DND-41 (cell line): ENCODE measurements at regions not wholly inside any gene's neighbourhood (a gene's known extent, or its start where the extent isn't known, plus 50 kb on each side); places are given as distances from the start of the nearest gene placed in this dataset.

Source experiments
- ATAC-seq: fragments of 200-7000 bp; cut with Tn5 transposase; 3 replicates; pipeline ENCODE4 v1.9.1; 2021; ENCODE audit warnings: low read depth; ENCODE audit not compliant: insufficient read depth
- DNase-seq: peaks from one replicate; pipeline ENCODE4 v3.0.0-alpha.2; 2020
- H2AFZ ChIP-seq: 2 replicates; pipeline ENCODE4 v1.6.0; 2012; ENCODE audit warnings: low read depth, low read length
- H3K27ac ChIP-seq: 2 replicates; pipeline ENCODE4 v1.5.1; 2012; ENCODE audit warnings: low read length, inconsistent platforms
- H3K27me3 ChIP-seq: fragments of 200-600 bp; sonication (generic); 2 replicates; pipeline ENCODE4 v1.6.0; 2012; ENCODE audit warnings: low read length, mild to moderate bottlenecking, inconsistent platforms; ENCODE audit not compliant: insufficient read depth, poor library complexity
- H3K36me3 ChIP-seq: 2 replicates; pipeline ENCODE4 v1.5.1; 2012; ENCODE audit warnings: low read length, inconsistent platforms; ENCODE audit not compliant: insufficient read depth
- H3K4me1 ChIP-seq: 2 replicates; pipeline ENCODE4 v1.5.1; 2012; ENCODE audit warnings: mild to moderate bottlenecking, low read length; ENCODE audit not compliant: insufficient read depth
- H3K4me2 ChIP-seq: 2 replicates; pipeline ENCODE4 v1.6.0; 2012; ENCODE audit warnings: mild to moderate bottlenecking, moderate library complexity, low read length, inconsistent platforms; ENCODE audit not compliant: insufficient read depth
- H3K4me3 ChIP-seq, 2 experiments: fragments of 200-600 bp in 1 of 2; shearing (Covaris generic) in 1 of 2; 2 replicates each; pipeline ENCODE4 v1.5.1; 2012 to 2016; ENCODE audit warnings: inconsistent platforms in 2 of 2, low read length in 2 of 2, mild to moderate bottlenecking in 2 of 2, low read depth in 1 of 2, moderate library complexity in 1 of 2
- H3K79me2 ChIP-seq: 2 replicates; pipeline ENCODE4 v1.6.0; 2012; ENCODE audit warnings: low read length, inconsistent platforms; ENCODE audit not compliant: insufficient read depth
- H3K9ac ChIP-seq: 2 replicates; pipeline ENCODE4 v1.6.0; 2012; ENCODE audit warnings: low read depth, mild to moderate bottlenecking, inconsistent platforms, low read length, moderate library complexity
- H3K9me3 ChIP-seq: 2 replicates; pipeline ENCODE4 v1.5.1; 2012; ENCODE audit warnings: low read length, moderate library complexity, mild to moderate bottlenecking, inconsistent platforms; ENCODE audit not compliant: insufficient read depth, severe bottlenecking
- H4K20me1 ChIP-seq: 2 replicates; pipeline ENCODE4 v1.6.0; 2012; ENCODE audit warnings: low read length; ENCODE audit not compliant: insufficient read depth
- EZH2 ChIP-seq: IDR thresholded peaks from 3 replicates; pipeline ENCODE4 v1.6.1; 2012; ENCODE audit warnings: borderline replicate concordance, low read depth, mild to moderate bottlenecking, moderate library complexity, low read length, inconsistent platforms; ENCODE audit not compliant: severe bottlenecking
- TF ChIP-seq, protein P1 (sequence below): IDR thresholded peaks from 2 replicates; pipeline ENCODE4 v1.5.1; 2012; ENCODE audit warnings: borderline replicate concordance, low read length, moderate library complexity, mild to moderate bottlenecking; ENCODE audit not compliant: poor library complexity, severe bottlenecking; ENCODE audit errors: extremely low read depth

GRCh38 chr7:106562711-106563366, 98.1 kb downstream of the CCDC71L start:
- H3K36me3 ChIP-seq, result no peaks in the 10 kb centered on the region
- H3K4me1 ChIP-seq, result no peaks in the 10 kb centered on the region
- no peak overlapping the region for H3K4me2 ChIP-seq
- TF ChIP-seq EZH2, result no peak
- TF ChIP-seq, protein P1, sequence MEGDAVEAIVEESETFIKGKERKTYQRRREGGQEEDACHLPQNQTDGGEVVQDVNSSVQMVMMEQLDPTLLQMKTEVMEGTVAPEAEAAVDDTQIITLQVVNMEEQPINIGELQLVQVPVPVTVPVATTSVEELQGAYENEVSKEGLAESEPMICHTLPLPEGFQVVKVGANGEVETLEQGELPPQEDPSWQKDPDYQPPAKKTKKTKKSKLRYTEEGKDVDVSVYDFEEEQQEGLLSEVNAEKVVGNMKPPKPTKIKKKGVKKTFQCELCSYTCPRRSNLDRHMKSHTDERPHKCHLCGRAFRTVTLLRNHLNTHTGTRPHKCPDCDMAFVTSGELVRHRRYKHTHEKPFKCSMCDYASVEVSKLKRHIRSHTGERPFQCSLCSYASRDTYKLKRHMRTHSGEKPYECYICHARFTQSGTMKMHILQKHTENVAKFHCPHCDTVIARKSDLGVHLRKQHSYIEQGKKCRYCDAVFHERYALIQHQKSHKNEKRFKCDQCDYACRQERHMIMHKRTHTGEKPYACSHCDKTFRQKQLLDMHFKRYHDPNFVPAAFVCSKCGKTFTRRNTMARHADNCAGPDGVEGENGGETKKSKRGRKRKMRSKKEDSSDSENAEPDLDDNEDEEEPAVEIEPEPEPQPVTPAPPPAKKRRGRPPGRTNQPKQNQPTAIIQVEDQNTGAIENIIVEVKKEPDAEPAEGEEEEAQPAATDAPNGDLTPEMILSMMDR, result no peak
- no peak for ATAC-seq
- H3K9ac ChIP-seq, result no peak overlapping the region
- H2AFZ ChIP-seq, result no peak overlapping the region
- DNase-seq, result no peak
- no peak overlapping the region for H3K4me3 ChIP-seq
- H3K27ac ChIP-seq, result no peak overlapping the region
- no peaks in the 10 kb centered on the region for H3K27me3 ChIP-seq
- no peaks in the 10 kb centered on the region for H4K20me1 ChIP-seq
- no peaks in the 10 kb centered on the region for H3K79me2 ChIP-seq
- no peaks in the 10 kb centered on the region for H3K9me3 ChIP-seq

DNA sequence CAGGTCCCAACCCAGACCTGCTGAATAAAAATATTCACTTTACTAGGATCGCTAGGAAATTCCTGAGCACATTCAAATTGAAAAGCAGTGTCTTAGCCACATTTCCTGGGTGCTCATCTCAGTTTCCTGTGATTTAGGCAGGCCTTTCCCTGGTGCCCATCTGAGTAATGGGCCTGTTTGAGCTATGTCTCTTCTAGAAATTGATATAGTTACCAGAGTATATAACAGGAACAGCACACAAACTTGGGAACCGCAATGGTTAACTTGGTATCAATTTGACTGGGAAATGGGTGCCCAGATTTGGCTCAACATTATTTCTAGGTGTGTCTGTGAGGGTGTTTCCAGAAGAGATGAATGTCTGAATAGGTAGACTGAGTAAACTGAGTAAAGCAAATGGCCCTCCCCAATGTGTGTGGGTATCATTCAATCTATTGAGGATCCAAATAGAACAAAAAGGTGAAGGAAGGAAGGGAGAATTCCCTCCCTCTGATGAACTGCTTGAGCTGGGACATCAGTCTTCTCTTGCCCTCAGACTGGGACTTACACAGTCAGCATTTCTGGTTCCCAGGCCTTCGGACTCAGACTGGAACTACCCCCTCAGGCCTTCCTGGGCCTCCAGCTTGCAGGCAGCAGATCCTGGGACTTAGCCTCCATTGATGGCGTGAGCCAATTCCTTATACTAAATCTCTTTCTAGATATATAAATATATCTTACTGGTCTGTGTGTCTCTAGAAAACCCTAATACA, 99.1 kb downstream of the CCDC71L start:
- H3K79me2 ChIP-seq, result no peaks in the 10 kb centered on the region
- no peaks in the 10 kb centered on the region for H3K9me3 ChIP-seq
- H3K4me3 ChIP-seq, result no peak overlapping the region
- no peak overlapping the region for H3K4me2 ChIP-seq
- no peak overlapping the region for H3K9ac ChIP-seq
- H3K36me3 ChIP-seq, result no peaks in the 10 kb centered on the region
- no peaks in the 10 kb centered on the region for H4K20me1 ChIP-seq
- no peaks in the 10 kb centered on the region for H3K4me1 ChIP-seq
- ATAC-seq, result no peak
- H3K27ac ChIP-seq, result no peak overlapping the region
- H3K27me3 ChIP-seq, result no peaks in the 10 kb centered on the region
- TF ChIP-seq EZH2, result no peak
- TF ChIP-seq, protein P1, result no peak
- DNase-seq, result no peak
- H2AFZ ChIP-seq, result no peak overlapping the region

- Histone ChIP-seq H3K79me2 (no peaks in the 10 kb centered on the region), H4K20me1 (no peaks in the 10 kb centered on the region), H3K4me1 (no peaks in the 10 kb centered on the region), H3K36me3 (no peaks in the 10 kb centered on the region), H3K9ac (no peak overlapping the region), H2AFZ (no peak overlapping the region), H3K27ac (no peak overlapping the region), H3K27me3 (no peaks in the 10 kb centered on the region), H3K4me3 (no peak overlapping the region), H3K9me3 (no peaks in the 10 kb centered on the region), H3K4me2 (no peak overlapping the region)
- TF ChIP-seq, protein P1, result no peak
- no peak for TF ChIP-seq EZH2
- no peak for DNase-seq
- no peak for ATAC-seq
Measured at GRCh38 chr7:106561151-106561550, 99.8 kb downstream of the CCDC71L start.
